Endothelial cell (in vitro differentiated cells): ENCODE measurements at regions not wholly inside any gene's neighbourhood (a gene's known extent, or its start where the extent isn't known, plus 50 kb on each side); places are given as distances from the start of the nearest gene placed in this dataset.

Source experiments
- DNase-seq: peaks from one replicate; pipeline ENCODE4 v3.0.0; 2021; ENCODE audit warnings: low spot score
- H3K27ac Mint-ChIP-seq: one replicate; pipeline ENCODE4 v1.8.0; 2021; ENCODE audit warnings: mixed read lengths, inconsistent platforms; ENCODE audit not compliant: unreplicated experiment
- H3K27me3 Mint-ChIP-seq: one replicate; pipeline ENCODE4 v1.8.0; 2021; ENCODE audit warnings: mild to moderate bottlenecking, moderate library complexity, mixed read lengths, inconsistent platforms; ENCODE audit not compliant: unreplicated experiment
- H3K36me3 Mint-ChIP-seq: one replicate; pipeline ENCODE4 v1.8.0; 2021; ENCODE audit warnings: mild to moderate bottlenecking, low read depth, mixed read lengths, inconsistent platforms; ENCODE audit not compliant: unreplicated experiment
- H3K4me1 Mint-ChIP-seq: one replicate; pipeline ENCODE4 v1.8.0; 2021; ENCODE audit warnings: mild to moderate bottlenecking, mixed read lengths, inconsistent platforms; ENCODE audit not compliant: unreplicated experiment
- H3K4me3 Mint-ChIP-seq: one replicate; pipeline ENCODE4 v1.8.0; 2021; ENCODE audit warnings: mild to moderate bottlenecking, mixed read lengths, inconsistent platforms; ENCODE audit not compliant: unreplicated experiment
- H3K9me3 Mint-ChIP-seq: one replicate; pipeline ENCODE4 v1.8.0; 2021; ENCODE audit warnings: mixed read lengths, inconsistent platforms; ENCODE audit not compliant: unreplicated experiment
- TF ChIP-seq, protein P1 (sequence below): fragments of 200-600 bp; sonication (generic); IDR thresholded peaks from one replicate; pipeline ENCODE4 v1.5.0; 2021; ENCODE audit warnings: antibody characterized with exemption; ENCODE audit not compliant: unreplicated experiment

- TF ChIP-seq, protein P1, sequence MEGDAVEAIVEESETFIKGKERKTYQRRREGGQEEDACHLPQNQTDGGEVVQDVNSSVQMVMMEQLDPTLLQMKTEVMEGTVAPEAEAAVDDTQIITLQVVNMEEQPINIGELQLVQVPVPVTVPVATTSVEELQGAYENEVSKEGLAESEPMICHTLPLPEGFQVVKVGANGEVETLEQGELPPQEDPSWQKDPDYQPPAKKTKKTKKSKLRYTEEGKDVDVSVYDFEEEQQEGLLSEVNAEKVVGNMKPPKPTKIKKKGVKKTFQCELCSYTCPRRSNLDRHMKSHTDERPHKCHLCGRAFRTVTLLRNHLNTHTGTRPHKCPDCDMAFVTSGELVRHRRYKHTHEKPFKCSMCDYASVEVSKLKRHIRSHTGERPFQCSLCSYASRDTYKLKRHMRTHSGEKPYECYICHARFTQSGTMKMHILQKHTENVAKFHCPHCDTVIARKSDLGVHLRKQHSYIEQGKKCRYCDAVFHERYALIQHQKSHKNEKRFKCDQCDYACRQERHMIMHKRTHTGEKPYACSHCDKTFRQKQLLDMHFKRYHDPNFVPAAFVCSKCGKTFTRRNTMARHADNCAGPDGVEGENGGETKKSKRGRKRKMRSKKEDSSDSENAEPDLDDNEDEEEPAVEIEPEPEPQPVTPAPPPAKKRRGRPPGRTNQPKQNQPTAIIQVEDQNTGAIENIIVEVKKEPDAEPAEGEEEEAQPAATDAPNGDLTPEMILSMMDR, result no peak
- Mint-ChIP-seq H3K4me1 (no peaks in the 10 kb centered on the region), H3K27ac (no peak overlapping the region), H3K4me3 (no peak overlapping the region), H3K9me3 (no peaks in the 10 kb centered on the region), H3K27me3 (peaks cover 2% of the 10 kb centered on the region), H3K36me3 (no peaks in the 10 kb centered on the region)
- DNase-seq, result no peak
Observed at GRCh38 chr13:33999811-34000605, 182.1 kb downstream of the RFC3 start.

DNA sequence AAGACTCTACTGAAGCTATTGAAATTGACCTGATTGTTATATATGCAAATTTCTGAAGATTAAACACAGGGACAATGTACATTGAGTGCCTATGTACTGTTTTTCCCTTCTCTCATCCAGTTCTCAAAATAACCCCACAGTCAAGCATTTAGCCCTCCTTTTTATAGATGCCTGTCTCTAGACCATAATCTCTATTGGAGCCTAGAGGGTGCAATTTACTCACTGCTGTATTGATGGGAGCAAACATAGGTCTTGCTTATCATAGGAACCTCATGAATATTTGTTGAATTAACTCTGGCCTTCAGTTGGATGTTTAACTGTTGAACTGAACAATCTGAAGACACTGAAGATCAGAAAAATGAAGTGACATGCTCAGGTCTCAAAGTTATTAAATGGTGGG lies 183.0 kb downstream of the RFC3 start:
- Mint-ChIP-seq H3K36me3 (no peaks in the 10 kb centered on the region), H3K9me3 (no peaks in the 10 kb centered on the region), H3K27me3 (peaks cover 2% of the 10 kb centered on the region), H3K4me3 (no peak overlapping the region), H3K27ac (no peak overlapping the region), H3K4me1 (no peaks in the 10 kb centered on the region)
- TF ChIP-seq, protein P1, result no peak
- DNase-seq, result no peak

DNA sequence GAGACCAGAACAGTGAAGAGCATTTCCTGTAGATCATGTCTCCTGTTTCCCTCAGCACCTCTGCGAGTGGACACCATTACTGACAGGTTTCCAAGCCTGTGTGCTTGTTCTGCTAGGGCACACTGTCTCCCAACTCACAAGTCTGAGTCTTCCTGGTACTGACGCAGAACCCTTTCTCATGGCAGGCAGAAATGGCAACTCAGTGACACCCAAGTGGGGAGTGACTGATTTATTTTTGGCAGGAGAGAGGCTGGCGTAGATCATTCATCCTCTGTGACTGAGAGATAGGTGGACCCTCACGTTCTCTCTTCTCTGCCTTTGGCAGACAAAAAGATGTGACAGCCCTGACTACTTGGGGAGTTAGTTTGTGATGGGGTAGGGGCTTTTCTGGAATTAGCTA lies 183.4 kb downstream of the RFC3 start:
- no peak overlapping the region for H3K27ac Mint-ChIP-seq
- no peaks in the 10 kb centered on the region for H3K9me3 Mint-ChIP-seq
- no peaks in the 10 kb centered on the region for H3K36me3 Mint-ChIP-seq
- peaks cover 2% of the 10 kb centered on the region for H3K27me3 Mint-ChIP-seq
- TF ChIP-seq, protein P1, result no peak
- no peaks in the 10 kb centered on the region for H3K4me1 Mint-ChIP-seq
- H3K4me3 Mint-ChIP-seq, result no peak overlapping the region
- DNase-seq, result no peak

DNA sequence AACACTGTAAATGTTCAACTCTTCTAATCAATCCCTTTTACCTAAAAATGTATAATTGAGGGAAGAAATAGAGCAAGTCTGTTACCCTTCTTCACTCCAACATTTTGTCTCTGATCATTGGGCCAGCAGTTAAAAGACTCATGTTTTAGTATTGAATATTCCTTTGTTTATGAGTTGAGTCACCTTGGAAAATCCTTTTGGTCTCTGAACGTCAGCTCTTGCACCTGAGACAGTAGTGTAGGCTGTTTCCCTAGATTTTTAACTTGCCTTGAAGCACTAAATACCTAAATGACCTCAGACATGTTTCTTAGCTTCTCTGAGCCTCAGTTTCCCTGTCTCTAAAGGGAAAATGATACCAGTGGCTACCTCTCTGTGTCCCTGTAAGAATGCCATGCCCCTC lies 184.2 kb downstream of the RFC3 start:
- Mint-ChIP-seq H3K27ac (no peak overlapping the region), H3K4me3 (no peak overlapping the region), H3K9me3 (no peaks in the 10 kb centered on the region), H3K36me3 (no peaks in the 10 kb centered on the region), H3K27me3 (peaks cover 2% of the 10 kb centered on the region), H3K4me1 (no peaks in the 10 kb centered on the region)
- no peak for DNase-seq
- TF ChIP-seq, protein P1, result no peak

DNA sequence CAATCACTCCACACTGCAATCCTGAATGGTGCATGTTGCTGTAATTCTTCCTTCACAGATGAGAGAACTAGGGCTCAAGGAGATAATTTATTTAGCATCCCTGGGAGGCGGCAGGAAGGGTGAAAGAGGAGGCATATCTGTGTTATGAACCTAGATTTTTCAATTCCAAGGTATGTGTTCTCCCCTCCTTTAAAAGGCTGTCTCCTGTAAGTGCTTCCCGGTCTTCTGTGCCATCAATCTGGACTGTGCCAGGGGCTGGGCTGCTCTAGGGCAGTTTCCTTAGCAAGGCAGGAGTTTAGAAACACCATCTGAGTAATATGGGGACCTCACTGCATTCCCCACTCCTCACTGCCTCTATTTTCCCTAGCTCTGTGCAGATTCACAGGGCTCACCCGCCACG lies 185.0 kb downstream of the RFC3 start:
- no peak overlapping the region for H3K27ac Mint-ChIP-seq
- peaks cover 2% of the 10 kb centered on the region for H3K27me3 Mint-ChIP-seq
- H3K9me3 Mint-ChIP-seq, result no peaks in the 10 kb centered on the region
- no peak overlapping the region for H3K4me3 Mint-ChIP-seq
- DNase-seq, result no peak
- TF ChIP-seq, protein P1, result no peak
- H3K4me1 Mint-ChIP-seq, result no peaks in the 10 kb centered on the region
- no peaks in the 10 kb centered on the region for H3K36me3 Mint-ChIP-seq
